LoVo (cell line): ENCODE measurements at regions not wholly inside any gene's neighbourhood (a gene's known extent, or its start where the extent isn't known, plus 50 kb on each side); places are given as distances from the start of the nearest gene placed in this dataset.
"Not testable (repeated sequence)": the region's sequence is repeated elsewhere in the genome, so short reads cannot be mapped to it uniquely, and the experiment has no call there.

Experiments
- DNase-seq: peaks from one replicate; pipeline ENCODE4 v3.0.0-alpha.2; 2016; ENCODE audit warnings: low spot score

DNA sequence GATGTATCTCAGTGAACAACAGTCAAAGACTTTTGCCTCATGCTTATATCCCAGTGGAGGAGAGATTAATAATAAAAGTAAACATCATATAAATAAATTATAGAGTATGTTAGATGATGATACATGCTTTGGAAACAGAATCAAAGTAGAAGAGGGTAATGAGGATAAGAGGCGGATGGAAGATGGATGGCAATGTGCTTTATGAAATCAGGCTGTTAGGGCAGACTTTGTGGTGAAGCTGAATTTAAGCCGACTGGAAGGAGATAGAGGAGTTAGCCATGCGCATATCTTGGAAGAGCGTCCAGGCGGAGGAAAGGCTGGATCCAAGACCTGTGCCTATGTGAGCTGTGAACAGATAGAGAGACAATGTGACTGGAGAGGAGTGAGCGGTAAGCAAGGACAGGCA, 74.9 kb upstream of the GUCY1A1 start:
- DNase-seq, result no peak

DNA sequence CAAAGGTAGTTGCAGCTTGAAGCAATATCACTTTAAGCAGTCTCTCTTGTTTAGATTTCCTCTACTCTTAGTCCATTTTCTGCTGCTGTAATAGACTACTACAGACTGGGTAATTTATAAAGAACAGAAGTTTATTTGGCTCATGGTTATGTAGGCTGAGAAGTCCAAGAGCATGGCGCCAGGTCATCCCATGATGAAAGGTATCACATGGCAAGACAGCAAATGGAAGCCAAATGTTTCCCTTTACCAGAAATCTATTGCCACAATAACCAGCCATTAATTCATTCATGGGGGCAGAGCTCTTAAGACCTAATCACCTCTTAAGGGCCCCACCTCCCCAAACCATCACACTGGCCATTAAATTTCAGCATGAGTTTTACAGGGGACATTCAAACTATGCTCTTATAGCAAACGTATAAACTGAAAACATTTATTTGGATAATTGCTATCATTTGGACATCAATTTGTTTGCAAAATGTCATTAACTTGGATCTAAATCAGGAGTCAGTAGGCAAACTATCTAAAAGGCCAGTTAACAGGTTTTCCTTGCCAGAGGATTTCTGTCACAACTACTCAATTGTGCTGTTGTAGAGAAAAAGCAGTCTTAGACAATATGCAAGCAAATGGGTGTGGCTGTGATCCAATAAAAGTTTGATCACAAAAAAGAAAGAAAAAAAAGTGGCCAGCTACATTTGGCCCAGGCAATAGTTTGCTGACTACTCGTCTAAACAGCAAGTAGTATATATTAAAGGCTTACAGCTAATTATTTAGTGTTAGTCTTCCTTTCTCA, 75.7 kb upstream of the GUCY1A1 start:
- DNase-seq, result no peak

DNA sequence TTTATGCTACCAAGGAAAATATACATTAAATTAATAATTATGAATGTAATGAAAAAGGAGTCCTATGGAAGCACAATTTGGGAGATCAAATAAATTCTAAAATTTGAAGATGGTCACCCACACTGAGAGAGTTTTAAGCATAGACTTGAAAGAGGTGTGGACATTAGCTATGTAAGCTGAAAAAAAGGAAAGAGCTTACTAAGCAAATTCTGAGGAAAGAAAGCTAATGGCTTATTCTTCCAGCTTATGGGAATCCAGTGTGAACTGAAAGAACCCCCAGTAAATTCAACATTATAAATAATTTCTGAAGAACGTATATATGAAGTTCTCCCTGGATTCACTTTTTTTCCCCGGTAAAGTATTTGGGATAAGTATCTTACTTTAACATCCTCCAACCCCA, 78.2 kb upstream of the GUCY1A1 start:
- no peak for DNase-seq

DNA sequence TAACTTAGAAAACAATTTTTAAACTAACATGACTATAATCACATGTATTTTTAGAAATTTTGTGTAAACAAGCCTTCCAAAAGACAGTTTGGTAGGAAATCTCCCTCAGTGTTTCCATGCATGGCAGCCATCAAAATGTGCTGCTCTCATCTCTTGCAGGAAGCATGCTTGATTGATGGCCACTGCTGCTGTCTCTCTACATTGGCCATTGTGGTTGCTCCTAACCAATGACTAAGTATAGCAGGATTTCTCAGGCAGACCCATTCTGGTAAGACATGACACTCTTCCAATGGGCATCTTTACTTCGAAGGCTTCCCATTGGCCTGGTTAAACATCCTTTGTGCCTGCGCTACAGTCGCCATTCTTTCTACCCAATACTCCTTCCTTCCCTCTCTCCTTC, 78.9 kb upstream of the GUCY1A1 start:
- no peak for DNase-seq

DNA sequence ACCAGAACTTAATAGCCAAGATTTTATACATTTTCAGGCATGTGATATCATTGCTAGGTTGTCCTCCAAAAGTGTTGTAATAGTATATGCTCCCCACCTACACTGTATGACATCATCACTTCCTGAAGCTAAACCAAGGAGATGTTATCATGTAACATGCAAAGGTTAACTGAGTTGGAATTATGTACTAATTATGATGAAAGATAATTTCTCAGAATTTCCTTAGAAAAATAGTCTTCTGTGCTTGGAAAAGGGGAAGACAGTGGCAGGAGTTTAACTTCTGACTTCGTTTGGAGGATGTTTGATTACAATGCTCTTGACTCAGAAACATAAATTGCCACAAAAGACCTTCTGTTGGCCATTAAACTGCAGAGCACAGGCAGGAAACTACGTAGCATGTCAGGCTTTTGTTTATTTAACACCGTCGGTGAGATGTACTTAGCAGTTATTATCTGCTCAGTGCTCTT, 83.6 kb upstream of the GUCY1A1 start:
- DNase-seq, result no peak

DNA sequence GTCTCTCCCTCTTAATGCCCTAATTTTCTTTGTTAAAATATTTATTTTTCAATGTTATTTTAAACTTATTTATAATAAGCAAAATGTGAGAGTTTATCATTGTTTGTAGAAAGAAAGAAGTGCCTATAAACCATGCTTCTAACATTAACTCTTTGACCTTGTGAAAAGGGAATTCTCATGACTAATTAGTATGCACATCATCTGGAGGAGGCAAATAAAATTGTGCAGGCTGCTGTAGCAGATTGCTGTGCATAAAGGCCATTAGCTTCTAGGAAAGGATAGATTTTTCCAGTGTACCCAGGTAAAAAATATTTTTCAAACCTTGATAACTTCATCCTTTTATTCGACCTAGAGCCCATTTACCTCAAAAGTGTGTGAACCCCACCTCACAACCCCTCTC, 84.6 kb upstream of the GUCY1A1 start:
- DNase-seq, result no peak

DNA sequence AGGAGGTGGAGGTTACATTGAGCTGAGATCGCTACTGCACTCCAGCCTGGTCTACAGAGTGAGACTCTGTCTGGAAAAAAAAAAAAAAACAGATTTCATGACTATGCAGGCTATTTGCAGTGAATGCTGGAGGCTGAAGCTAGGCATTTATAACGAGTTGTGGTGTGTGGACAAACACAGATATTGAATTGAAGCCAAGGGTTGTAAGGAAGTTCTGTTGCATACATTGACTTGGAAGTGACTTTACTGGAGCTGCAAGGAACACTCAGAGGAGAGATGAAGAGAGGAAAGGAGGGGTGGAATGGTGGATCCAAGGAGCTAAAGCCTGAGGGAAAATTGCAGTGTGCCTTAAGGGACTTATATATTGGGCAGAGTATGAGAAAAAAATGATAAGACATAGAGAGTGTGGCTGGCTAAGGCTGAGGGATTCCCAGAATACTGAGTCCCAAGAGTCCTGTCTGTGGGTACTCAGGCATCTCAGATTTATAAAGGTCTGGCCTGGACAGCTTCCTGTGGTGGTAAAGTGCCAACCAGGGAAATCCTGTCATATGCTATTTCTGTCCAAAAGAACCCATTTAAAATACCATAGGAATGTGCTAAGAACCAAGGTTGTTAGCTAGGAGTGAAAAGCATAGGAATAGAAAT, 87.8 kb upstream of the GUCY1A1 start:
- no peak for DNase-seq

DNA sequence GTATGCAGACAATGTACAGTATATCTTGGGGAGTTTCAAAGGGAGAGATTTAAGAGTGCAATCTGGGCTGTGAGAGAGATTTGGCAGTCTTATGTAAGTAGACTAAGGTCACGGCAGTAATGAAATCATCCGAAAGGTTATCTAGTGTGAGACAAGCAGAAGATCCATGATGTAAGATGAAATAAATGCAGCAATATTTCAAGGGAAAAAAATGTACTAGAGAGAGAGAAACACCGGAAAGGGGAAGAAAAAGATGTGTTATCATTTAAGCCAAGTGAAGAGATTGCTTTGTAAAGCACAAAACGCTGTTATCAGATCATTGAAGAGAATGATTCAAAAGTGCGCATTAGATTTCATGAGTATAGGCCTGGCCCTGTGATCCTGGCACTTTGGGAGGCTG, 88.4 kb upstream of the GUCY1A1 start:
- no peak for DNase-seq

DNA sequence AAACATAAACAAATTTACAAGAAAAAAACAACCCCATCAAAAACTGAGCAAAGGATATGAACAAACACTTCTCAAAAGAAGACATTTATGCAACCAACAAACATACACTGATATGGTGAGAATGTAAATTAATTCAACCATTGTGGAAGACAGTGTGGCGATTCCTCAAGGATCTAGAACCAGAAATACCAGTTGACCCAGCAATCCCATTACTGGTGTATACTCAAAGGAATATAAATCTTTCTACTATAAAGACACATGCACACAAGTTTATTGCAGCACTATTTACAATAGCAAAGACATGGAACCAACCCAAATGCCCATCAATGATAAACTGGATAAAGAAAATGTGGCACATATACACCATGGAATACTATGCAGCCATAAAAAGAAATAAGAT, 92.3 kb upstream of the GUCY1A1 start:
- not testable (repeated sequence) for DNase-seq

DNA sequence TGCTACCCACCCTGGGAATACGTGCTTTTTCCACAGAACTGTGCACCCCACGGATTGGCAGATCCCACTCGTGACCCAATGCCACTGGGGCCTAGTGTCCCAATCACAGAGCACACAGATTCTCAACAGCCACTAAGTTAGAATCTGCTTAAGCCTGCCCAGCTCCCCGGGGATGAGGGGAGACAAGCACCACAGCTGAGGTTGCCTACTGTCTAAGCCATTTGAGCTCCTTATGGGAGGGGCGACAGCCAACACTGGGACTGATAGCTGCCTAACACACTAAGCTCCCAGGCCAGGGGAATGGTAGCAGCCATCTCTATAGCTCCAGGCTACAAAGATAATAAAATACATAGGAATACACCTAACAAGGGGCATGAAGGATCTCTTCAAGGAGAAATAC, 93.5 kb upstream of the GUCY1A1 start:
- no peak for DNase-seq

DNA sequence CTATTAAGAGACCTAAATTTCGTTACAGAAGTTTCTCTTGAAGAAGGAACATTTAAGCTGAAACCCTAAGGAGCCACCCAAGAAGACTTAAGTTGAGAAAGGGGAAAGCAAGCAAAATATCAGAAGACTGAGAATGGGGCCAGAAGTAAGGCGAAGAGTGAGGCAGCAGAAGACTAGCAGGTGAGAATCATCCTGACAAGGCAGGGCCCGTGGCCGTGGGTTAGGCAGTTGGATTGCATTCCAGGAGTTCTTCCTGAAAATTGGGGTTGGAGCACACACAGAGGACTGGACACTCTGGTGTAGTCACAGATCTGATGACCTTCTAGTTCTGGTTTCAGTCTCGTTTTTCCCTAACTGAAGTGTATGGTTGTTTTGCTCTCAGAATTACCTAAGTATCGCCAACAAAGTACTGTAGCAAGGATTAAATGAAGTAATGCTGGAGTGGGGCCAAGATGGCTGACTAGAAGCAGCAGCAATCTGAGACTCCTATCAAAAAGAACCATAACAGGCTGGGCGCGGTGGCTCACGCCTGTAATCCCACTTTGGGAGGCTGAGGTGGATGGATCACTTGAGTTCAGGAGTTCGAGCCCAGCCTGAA, 94.4 kb upstream of the GUCY1A1 start:
- DNase-seq, result no peak

DNA sequence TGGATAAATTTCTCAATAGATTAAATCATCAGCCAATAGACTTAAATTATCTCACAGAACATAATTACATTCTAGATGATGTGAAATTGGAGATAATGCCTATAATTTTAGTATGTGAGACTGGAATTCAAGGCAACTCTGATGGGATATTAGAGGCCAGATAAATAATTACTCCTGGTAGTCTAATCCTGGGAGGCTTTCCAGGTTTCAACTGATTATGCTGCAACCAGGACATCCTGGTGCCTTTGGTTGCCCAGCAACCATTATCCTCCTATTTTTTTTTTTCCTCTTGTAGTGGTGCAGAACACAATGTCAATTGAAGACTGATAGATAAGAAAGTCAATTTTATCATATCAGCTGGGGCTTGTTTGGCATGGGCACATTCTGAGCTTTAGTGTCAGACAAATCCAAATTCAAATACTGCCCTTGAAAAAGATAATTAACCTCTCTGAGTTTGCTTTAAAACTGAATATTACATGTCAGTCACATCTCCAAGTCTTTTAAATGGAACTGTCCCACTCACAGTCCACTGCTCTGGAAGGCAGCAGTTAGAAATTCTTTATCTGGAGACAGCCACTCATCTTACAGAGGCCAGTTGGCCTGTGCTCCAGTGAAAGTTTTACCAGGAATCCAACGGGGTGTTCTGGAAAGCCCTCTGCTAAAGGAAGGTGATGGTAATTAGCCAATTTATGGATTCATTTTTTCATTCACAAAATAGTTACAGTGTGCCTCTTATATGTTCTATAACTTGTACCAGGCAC, 95.3 kb upstream of the GUCY1A1 start:
- no peak for DNase-seq

DNA sequence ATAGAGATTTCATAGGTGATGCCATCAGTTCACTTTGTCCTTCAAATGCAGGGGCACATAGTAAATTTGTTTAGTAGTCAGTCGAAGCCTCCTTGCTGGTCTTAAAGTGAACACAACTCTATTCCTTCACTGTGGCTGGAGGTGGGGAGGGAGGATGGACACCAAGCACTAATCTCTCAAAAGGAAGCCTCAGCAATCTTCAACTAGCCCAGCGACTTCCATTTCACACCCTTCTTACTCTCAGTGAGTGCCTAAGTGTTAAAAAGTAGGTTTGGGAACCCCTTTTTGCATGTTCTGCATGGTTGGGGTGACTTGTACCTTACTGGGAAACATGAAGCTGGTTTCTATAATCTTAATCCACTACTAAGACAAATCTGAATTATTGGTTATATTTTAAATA, 96.0 kb upstream of the GUCY1A1 start:
- no peak for DNase-seq

DNA sequence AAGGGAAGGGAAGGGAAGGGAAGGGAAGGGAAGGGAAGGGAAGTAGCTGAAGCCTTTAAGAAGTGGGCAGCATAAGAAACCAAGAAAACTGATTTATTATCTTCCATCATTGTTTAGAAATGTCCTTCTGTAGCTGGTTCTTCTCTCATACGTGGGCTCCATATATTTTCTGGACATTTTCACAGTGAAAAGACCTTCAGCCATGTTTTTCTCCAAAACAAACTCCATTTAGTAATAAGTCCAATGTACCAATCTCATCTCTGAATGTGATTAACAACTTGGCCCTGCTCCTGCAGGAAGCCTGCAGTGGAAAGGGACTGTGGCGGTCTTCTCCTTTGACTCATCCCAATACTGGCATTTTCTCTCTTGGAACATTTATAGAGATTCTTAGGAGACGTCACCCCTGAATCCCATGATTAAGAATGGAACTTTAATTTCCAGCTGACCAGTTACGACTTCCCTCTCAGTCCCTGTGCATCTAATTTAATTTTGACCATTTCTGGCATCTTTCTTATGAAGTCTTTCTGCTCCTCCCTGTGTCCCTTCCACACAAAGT, 96.6 kb upstream of the GUCY1A1 start:
- no peak for DNase-seq

DNA sequence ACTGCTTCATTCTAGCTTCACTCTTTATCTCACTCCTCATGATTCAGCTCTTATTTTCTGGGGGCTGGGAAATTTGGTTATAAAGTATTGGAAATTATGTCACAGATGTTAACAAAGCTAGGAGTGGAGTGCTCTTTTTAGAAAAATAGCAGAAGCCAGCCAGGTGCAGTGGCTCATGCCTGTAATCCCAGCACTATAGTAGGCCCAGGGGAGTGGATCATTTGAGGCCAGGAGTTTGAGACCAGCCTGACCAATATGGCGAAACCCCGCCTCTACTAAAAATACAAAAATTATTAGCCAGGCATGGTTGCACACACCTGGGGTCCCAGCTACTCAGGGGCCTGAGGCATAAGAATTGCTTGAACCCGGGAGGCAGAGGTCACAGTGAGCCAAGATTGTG, 97.2 kb upstream of the GUCY1A1 start:
- no peak for DNase-seq

DNA sequence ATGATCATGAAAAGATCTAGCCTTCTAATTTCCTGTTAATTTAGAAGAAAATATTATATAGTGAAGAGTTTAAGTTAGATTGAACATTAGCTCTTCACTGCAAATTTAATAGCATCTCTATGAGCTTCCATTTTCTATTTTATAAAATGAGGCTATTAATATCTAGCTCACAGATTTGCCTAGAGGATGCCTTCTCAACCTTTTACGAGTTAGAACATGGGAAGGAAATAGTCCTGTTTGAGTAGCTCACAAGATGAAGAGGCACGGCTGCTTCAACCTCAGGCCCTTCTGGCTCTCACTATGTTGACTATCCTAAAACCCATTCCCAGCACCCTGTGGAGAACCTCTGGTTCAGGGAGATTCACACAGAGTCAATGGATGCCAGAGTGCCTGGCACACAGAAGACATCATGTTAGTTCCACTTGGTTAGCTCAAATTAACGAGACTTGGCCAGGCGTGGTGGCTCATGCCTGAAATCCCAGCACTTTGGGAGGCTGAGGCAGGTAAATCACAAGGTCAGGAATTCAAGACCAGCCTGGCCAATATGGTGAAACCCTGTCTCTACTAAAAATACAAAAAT, 97.9 kb upstream of the GUCY1A1 start:
- DNase-seq, result no peak

DNA sequence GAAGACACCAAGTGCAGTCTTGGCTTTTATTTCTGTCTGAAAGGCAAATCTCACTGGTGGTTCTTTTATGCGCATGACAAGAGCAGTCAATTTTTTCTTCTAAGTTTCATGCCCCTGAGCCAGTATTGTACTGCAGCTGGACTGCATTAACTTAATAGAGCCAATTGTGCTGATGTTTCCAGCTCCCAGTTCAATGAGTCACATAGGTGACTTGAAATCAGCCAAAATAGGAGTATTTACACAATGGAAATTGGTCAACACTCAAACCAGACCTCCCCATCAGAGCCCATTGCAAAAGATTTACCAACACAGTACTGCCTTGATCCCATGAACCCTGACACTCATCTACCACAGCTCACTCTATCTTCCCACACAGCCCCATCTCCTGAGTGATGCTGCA, 100.3 kb upstream of the GUCY1A1 start:
- no peak for DNase-seq

DNA sequence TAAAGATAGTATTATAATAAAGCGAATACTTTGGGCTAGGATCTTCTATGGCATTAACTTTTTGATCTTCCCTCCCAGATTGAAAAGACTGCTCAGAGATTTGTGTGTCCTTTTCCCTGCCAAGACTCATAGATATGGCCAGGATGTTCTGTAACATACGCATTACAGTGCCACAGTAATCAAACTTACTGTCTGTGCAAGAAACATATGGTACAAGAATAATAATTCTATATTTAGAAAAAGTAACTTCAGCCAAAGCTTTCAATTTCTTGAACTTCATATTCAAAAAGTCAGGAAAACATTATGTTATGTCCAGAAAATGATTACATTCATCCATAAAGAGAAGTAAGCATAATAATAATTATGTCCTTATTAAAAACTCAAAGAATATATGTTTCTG, 100.9 kb upstream of the GUCY1A1 start:
- no peak for DNase-seq

DNA sequence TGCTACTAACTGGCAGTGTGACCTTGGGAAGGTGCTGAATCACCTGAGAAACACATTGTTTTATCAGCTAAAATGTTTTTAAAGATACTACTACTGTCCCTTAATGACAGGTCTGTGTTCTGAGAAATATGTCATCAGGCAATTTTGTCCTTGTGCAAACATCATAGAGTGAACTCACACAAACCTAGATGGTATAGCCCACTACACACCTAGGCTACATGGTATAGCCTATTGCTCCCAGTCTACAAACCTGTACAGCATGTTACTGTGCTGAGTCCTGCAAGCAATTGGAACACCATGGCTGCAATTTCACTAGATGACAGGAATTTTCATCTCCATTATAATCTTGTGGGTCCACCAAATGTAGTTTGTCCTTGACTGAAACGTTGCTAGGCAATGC, 101.3 kb upstream of the GUCY1A1 start:
- DNase-seq, result no peak

DNA sequence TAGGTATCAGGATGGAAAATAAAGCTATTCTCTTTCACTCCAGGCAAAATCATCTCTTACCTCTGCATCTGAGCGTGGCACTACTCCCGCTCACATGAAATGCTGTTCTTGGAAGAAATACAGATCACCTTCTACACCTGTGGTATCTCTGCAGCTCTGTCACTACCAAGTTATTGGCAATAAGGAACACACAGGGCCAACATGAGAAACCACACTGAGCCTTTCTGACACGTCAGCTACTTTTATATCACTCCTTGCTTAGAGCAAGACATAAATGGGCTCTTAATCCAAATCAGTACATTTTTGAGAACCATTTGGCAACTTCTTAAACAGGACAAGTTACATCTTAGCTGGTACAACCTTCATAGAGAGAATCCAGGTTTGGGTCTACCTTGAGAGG, 101.8 kb upstream of the GUCY1A1 start:
- no peak for DNase-seq

DNA sequence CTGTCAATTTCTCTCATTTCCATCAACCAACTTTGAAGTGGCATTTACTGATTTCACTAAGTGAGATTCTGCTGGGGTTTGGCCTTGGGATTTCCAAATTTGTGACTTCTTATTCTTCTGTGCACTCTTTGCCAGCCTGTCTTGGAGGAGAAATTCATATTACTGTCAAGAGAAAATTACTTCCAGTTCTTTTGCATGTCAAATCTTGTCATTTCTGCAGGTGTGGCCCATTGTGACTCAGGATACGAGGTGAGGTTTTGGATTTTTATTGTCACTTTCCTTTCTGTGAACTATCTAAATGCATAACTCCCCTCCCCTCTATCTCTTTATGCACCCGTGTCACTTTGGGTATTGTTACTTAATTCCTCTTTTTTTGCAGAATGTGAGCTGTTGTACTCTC, 102.6 kb upstream of the GUCY1A1 start:
- no peak for DNase-seq

DNA sequence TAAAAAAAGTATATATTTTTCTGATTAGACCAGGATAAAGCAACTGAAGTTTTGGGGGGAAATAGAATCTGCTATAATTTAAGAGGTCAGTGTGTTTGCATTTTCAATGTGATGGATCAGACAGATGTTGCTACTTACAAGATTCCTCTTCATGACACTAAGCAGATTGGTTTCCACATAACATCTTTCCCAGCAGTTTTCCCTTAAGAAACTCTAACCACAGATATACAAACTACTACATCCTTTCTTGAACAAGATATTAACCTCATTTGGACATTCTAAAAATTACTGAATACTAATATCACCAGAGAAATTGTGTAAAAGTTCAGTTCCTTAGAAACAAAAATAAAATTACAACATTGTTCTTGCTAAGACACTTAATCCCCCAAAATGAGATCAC, 106.7 kb upstream of the GUCY1A1 start:
- no peak for DNase-seq
